RWPE2 (cell line): ENCODE measurements at regions not wholly inside any gene's neighbourhood (a gene's known extent, or its start where the extent isn't known, plus 50 kb on each side); places are given as distances from the start of the nearest gene placed in this dataset.

Source experiments
- ATAC-seq: fragments of 200-7000 bp; cut with Tn5 transposase; 3 replicates; pipeline ENCODE4 v1.9.1; 2021; ENCODE audit warnings: low read depth
- DNase-seq: peaks from one replicate; pipeline ENCODE4 v3.0.0-alpha.2; 2020; ENCODE audit warnings: low spot score
- H3K27ac ChIP-seq: fragments of 450-650 bp; 2 replicates; pipeline ENCODE4 v1.5.1; 2017; ENCODE audit warnings: mild to moderate bottlenecking; ENCODE audit not compliant: poor library complexity, severe bottlenecking
- H3K27me3 ChIP-seq: fragments of 250-450 bp; sonication (Bioruptor Pico); 2 replicates; pipeline ENCODE4 v1.5.1; 2021; ENCODE audit warnings: mild to moderate bottlenecking, moderate library complexity; ENCODE audit not compliant: insufficient read depth, poor library complexity, severe bottlenecking
- H3K36me3 ChIP-seq: fragments of 250-450 bp; sonication (Bioruptor Pico); 2 replicates; pipeline ENCODE4 v1.5.1; 2020; ENCODE audit warnings: low read depth, mild to moderate bottlenecking, moderate library complexity
- H3K4me1 ChIP-seq: fragments of 250-450 bp; sonication (Bioruptor Pico); 2 replicates; pipeline ENCODE4 v1.5.1; 2021; ENCODE audit warnings: mild to moderate bottlenecking, moderate library complexity; ENCODE audit not compliant: insufficient read depth, poor library complexity, severe bottlenecking
- H3K4me3 ChIP-seq: fragments of 250-450 bp; sonication (Bioruptor Pico); 2 replicates; pipeline ENCODE4 v1.5.1; 2021; ENCODE audit warnings: mild to moderate bottlenecking, moderate library complexity; ENCODE audit not compliant: severe bottlenecking
- H3K9me3 ChIP-seq: fragments of 250-450 bp; sonication (Bioruptor Pico); 2 replicates; pipeline ENCODE4 v1.5.1; 2021; ENCODE audit warnings: mild to moderate bottlenecking, moderate library complexity; ENCODE audit not compliant: severe bottlenecking
- CTCF ChIP-seq: fragments of 450-650 bp; IDR thresholded peaks from one replicate; pipeline ENCODE4 v1.5.1; 2017; ENCODE audit warnings: mild to moderate bottlenecking, moderate library complexity; ENCODE audit not compliant: poor library complexity, severe bottlenecking

- H3K27me3 ChIP-seq, result no peaks in the 10 kb centered on the region
- H3K27ac ChIP-seq, result no peak overlapping the region
- DNase-seq (no peak), ATAC-seq (no peak)
- H3K4me1 ChIP-seq, result no peaks in the 10 kb centered on the region
- TF ChIP-seq CTCF, result no peak
- no peaks in the 10 kb centered on the region for H3K36me3 ChIP-seq
- peaks cover 1% of the 10 kb centered on the region for H3K9me3 ChIP-seq
- no peak overlapping the region for H3K4me3 ChIP-seq
Observed at GRCh38 chr18:78735131-78736014, 244.2 kb upstream of the SALL3 start.

GRCh38 chr18:78736015-78736690, 243.5 kb upstream of the SALL3 start:
- H3K27me3 ChIP-seq, result no peaks in the 10 kb centered on the region
- no peaks in the 10 kb centered on the region for H3K36me3 ChIP-seq
- H3K4me3 ChIP-seq, result no peak overlapping the region
- no peaks in the 10 kb centered on the region for H3K4me1 ChIP-seq
- no peak for DNase-seq
- no peak overlapping the region for H3K27ac ChIP-seq
- H3K9me3 ChIP-seq, result peaks cover 1% of the 10 kb centered on the region
- no peak for ATAC-seq
- no peak for TF ChIP-seq CTCF

GRCh38 chr18:78737006-78737915, 242.4 kb upstream of the SALL3 start:
- no peaks in the 10 kb centered on the region for H3K4me1 ChIP-seq
- no peak for DNase-seq
- no peak overlapping the region for H3K4me3 ChIP-seq
- no peak for TF ChIP-seq CTCF
- H3K27me3 ChIP-seq, result no peaks in the 10 kb centered on the region
- no peaks in the 10 kb centered on the region for H3K36me3 ChIP-seq
- no peak for ATAC-seq
- peaks cover 1% of the 10 kb centered on the region for H3K9me3 ChIP-seq
- no peak overlapping the region for H3K27ac ChIP-seq

- DNase-seq (no peak), ATAC-seq (no peak)
- Histone ChIP-seq H3K4me1 (no peaks in the 10 kb centered on the region), H3K27ac (no peak overlapping the region), H3K4me3 (no peak overlapping the region), H3K27me3 (no peaks in the 10 kb centered on the region), H3K36me3 (no peaks in the 10 kb centered on the region), H3K9me3 (peaks cover 1% of the 10 kb centered on the region)
- no peak for TF ChIP-seq CTCF
Observed at GRCh38 chr18:78738076-78738690, 241.4 kb upstream of the SALL3 start.
